ENCODE measurements at regions not wholly inside any gene's neighbourhood (a gene's known extent, or its start where the extent isn't known, plus 50 kb on each side); places are given as distances from the start of the nearest gene placed in this dataset.

DNA sequence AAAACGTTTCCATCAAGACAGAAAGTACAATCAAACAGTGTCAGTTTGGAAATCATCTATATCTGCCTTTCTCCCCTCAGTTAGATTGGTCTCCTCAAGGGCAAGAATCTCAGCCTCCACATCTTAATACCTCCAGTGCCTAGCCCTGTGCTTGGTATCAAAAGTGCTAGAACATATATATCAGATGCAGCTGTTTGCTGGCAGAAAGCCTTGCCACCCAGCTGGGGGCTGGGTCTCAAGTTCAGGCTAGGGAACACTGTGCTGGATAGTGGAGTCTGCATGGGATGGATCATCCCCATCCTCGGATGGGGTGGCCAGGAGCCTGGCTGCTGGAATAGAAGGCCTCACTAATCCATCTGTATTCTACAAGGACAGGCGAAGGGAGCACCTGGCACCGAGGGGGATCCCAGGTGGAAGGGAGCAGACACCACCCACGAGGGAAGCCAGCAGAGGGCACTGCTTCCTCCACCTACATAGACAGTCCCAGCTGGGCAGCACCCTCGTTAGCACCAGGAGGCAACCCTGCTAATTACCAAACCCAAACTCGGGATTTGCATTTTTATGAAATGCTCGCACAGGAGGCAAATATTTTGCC is 602.2 kb downstream of the BUD13 start:
- no peak for TF ChIP-seq CTCF (IDR thresholded peaks at IDR 0.05)

GRCh38 chr11:116169776-116170175 is 603.0 kb downstream of the BUD13 start:
- H3K4me1 ChIP-seq: no peaks in the 10 kb centered on the region
- H3K27ac ChIP-seq: no peak overlapping the region
- DNase-seq: no peak
- no peaks in the 10 kb centered on the region for H3K9me3 ChIP-seq
- H3K4me3 ChIP-seq: no peak overlapping the region
- no peaks in the 10 kb centered on the region for H3K36me3 ChIP-seq
- TF ChIP-seq CTCF (IDR thresholded peaks at IDR 0.05): no peak
- intact Hi-C loops (cut with DNase I; ENCODE audit: low total_unique reads): no loop called here
- H3K27me3 ChIP-seq: peaks cover 0 to 10% of the 10 kb centered on the region in 2 donors

More for the DNA sequence above, 602.2 kb downstream of the BUD13 start:
- DNase-seq: no peak
- H3K9me3 ChIP-seq: no peaks in the 10 kb centered on the region
- no peaks in the 10 kb centered on the region for H3K36me3 ChIP-seq
- no peak overlapping the region for H3K27ac ChIP-seq
- H3K4me3 ChIP-seq: no peak overlapping the region
- H3K27me3 ChIP-seq: peaks cover 0 to 15% of the 10 kb centered on the region in 2 donors
- intact Hi-C loops (cut with DNase I; ENCODE audit: low total_unique reads): no loop called here
- no peaks in the 10 kb centered on the region for H3K4me1 ChIP-seq

DNA sequence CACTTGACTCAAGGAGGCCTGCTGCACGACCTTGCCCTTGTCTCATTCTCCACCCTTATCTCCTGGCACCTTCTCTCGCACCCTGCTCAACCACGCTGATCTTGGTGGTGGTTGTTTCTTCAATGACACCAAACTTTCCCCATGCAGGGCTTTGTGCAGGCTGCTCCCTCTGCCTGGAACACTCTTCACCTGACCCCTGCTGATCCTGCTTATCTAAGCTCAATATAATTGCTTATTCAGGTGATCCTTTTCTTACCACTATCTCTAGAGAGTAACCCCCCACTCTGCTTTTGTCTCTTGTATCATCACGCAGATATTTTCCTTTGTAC is 604.4 kb downstream of the BUD13 start:
- Histone ChIP-seq H3K27me3 (peaks cover 0 to 10% of the 10 kb centered on the region in 2 donors), H3K4me3 (no peak overlapping the region), H3K9me3 (no peaks in the 10 kb centered on the region), H3K36me3 (no peaks in the 10 kb centered on the region), H3K4me1 (no peaks in the 10 kb centered on the region), H3K27ac (no peak overlapping the region)
- intact Hi-C loops (cut with DNase I; ENCODE audit: low total_unique reads): no loop called here
- no peak for DNase-seq
- no peak for TF ChIP-seq CTCF (IDR thresholded peaks at IDR 0.05)

DNA sequence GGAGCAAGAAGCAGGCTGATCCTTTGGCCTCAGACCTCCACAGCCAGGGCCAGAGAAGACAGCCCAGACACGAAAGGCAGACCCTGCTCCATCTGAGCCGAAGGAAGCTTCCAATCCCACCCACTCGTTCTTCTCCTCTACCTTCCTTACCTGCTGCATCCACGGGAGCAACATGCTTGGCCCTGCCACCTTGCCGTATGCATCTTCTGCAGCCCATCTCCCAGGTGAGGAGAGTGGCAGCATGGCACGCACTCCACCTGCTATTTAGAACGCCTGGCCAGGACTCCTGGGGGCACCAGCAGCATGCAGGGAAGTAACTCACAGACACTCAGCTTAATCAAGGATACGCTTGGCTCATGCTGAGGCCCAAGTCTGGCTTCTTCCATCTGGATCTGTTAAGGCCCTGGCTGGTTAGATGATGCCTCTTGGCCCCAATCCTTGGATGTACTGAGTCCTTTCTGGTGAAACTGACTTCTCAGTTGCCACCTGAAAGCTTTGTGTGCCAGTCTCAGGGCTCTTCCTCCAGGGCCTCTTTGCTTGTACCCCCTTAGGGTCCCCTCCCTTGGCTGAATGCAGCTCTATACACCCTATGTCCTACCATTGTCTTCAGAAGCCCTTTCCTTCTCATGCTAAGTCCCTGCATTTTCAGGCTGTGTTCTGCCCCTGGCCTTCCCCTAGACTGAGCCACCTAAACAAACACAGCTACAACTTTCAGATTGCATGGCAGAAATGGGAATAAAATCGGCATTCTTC is 604.9 kb downstream of the BUD13 start:
- intact Hi-C loops (cut with DNase I; ENCODE audit: low total_unique reads): no loop called here
- no peak overlapping the region for H3K27ac ChIP-seq
- H3K36me3 ChIP-seq: no peaks in the 10 kb centered on the region
- no peaks in the 10 kb centered on the region for H3K4me1 ChIP-seq
- no peak for DNase-seq
- no peaks in the 10 kb centered on the region for H3K9me3 ChIP-seq
- no peak overlapping the region for H3K4me3 ChIP-seq
- no peak for TF ChIP-seq CTCF (IDR thresholded peaks at IDR 0.05)
- peaks cover 0 to 10% of the 10 kb centered on the region in 2 donors for H3K27me3 ChIP-seq

DNA sequence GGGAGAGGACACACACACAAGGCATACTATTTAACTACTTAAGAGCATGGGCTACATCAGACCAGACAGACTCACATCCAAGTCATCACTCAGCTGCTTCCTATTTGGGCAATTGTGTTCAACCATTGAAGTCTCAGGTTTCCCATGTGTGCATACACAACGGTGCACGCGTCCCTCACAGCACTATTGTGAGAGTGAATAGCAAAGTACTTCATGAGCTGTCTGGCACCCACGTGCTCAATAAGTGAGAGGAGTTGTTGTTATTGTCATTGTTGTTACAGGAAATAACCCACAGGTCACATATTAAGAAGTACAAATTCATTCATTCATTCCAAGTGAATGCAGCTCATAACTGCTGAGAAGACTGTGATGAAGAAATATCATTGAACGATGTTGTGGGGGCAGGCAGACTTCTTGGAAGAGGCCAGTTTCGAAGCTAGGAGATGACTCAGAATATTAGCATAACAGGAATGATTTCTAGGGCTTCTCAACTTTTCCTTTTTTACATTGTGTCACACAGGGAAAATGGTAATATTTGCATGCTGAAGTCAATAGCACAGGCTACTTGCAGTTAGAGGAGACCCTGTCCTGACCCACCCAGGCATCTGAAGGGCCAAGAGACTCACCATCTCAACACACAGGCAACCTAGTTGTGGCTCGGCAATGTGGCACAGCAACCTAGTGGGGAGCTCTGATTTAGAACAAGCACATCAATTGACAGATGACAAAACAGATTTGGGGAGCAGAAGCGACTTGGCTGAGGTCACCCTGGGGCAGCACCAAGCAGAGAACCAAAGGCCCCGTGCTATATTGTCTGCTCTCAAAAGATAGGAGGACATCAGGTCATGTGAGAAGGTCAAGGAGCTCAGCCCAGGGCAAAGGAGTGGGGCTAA is 606.0 kb downstream of the BUD13 start:
- H3K9me3 ChIP-seq: no peaks in the 10 kb centered on the region
- no peak overlapping the region for H3K4me3 ChIP-seq
- no peaks in the 10 kb centered on the region for H3K36me3 ChIP-seq
- TF ChIP-seq CTCF (IDR thresholded peaks at IDR 0.05): no peak
- H3K27me3 ChIP-seq: peaks cover 0 to 7% of the 10 kb centered on the region in 2 donors
- H3K4me1 ChIP-seq: no peaks in the 10 kb centered on the region
- H3K27ac ChIP-seq: no peak overlapping the region
- no peak for DNase-seq
- intact Hi-C loops (cut with DNase I; ENCODE audit: low total_unique reads): no loop called here
